Right lobe of liver (tissue), 4 donors: ENCODE measurements at regions not wholly inside any gene's neighbourhood (a gene's known extent, or its start where the extent isn't known, plus 50 kb on each side); places are given as distances from the start of the nearest gene placed in this dataset.

Source experiments
- POLR2A ChIP-seq: fragments of 450-650 bp; IDR thresholded peaks from one replicate; pipeline ENCODE4 v1.6.1; 2017; ENCODE audit warnings: antibody characterized with exemption, mild to moderate bottlenecking
- TF ChIP-seq, protein P1 (sequence below), 4 donors: fragments of 200-600 bp in 3 of 4; fragments of 450-650 bp in 1 of 4; IDR thresholded peaks; one replicate each; pipeline versions ENCODE4 v1.5.1 to v1.8.0; 2016 to 2022; ENCODE audit warnings: antibody characterized with exemption in 4 of 4, mild to moderate bottlenecking in 2 of 4
- donor health status: DM: no; HTN: no; CAD: no.
- donor health status: DM: no; HTN: no; CAD: no.
- donor health status: DM: no; HTN: yes; CAD: no.

DNA sequence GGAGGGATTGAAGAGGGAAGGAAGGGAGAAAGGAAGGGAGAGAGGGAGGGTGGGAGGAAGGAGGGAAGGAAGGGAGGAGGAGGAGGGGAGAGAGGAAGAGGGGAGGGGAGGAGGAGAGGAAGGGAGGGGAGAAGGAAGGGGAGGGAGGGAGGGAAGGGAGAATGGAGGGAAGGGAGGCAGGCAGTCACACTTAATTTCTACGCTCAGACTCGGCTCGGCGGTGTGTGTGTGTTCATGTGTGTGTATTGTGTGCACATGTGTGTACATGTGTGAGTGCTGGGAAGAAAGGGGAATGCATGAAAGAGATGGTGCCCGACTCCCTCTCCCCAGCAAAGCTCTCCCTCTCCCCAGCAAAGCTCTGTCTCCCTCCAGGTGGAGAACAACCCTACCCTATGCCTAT is 79.1 kb upstream of the AFDN start:
- TF ChIP-seq, protein P1, sequence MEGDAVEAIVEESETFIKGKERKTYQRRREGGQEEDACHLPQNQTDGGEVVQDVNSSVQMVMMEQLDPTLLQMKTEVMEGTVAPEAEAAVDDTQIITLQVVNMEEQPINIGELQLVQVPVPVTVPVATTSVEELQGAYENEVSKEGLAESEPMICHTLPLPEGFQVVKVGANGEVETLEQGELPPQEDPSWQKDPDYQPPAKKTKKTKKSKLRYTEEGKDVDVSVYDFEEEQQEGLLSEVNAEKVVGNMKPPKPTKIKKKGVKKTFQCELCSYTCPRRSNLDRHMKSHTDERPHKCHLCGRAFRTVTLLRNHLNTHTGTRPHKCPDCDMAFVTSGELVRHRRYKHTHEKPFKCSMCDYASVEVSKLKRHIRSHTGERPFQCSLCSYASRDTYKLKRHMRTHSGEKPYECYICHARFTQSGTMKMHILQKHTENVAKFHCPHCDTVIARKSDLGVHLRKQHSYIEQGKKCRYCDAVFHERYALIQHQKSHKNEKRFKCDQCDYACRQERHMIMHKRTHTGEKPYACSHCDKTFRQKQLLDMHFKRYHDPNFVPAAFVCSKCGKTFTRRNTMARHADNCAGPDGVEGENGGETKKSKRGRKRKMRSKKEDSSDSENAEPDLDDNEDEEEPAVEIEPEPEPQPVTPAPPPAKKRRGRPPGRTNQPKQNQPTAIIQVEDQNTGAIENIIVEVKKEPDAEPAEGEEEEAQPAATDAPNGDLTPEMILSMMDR (IDR thresholded peaks at IDR 0.05), result no peak
- TF ChIP-seq POLR2A, result no peak
